ENCODE measurements at regions not wholly inside any gene's neighbourhood (a gene's known extent, or its start where the extent isn't known, plus 50 kb on each side); places are given as distances from the start of the nearest gene placed in this dataset.

DNA sequence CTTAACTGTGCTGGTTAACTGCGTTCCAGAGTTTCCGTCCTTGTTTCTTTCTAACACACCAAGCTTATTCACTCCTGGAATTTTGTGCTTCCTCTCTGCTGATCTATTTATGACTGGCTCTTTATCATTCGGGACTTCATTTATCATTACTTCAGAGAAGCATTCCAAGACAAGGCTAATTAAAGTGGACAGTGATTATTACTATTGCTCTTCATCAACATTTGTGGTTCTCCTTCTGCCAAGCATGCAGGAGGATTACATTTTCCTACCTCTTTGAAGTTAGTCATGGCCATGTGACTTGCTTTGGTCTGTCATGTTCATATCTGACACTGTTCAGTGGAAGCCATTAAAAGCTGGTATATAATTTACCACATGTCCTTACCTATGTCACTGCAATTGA, 172.4 kb upstream of the AGR3 start:
- DNase-seq: no peak

GRCh38 chr7:17054836-17055235, 173.1 kb upstream of the AGR3 start:
- no peak for DNase-seq

- DNase-seq: no peak
Observed at GRCh38 chr7:17055596-17055995, 173.8 kb upstream of the AGR3 start.

DNA sequence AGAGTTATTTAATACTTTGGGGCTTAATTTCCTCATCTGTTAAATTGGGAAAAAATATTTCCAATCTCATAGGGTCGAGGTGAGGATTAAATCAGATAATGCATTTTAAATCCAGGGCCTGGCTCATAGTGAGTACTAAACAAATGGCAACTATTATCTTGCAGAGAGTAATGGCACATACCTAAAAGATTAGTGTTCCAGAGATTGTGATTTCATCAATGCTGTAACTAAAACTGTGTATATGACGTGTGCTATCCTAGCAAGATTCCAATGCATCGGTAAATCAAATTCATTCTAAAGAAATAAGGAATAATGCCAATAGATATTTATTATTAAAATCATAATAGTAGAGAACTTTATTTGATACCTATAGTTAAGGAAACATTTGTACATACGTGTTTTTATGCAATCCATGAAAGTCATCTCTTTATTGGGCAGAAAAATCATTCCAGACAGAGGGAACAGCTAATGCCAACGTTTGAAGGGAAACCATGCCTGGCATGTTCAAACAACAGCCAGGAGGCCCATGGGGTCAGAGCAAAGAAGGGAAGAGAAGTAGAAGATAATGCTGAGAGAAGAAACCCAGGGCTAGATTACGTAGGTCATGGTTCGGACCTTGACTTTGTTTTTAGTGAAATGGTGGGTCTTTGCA, 174.8 kb upstream of the AGR3 start:
- no peak for DNase-seq

- no peak for DNase-seq
Observed at GRCh38 chr7:17057143-17057509, 175.3 kb upstream of the AGR3 start.

GRCh38 chr7:17058568-17058967, 176.8 kb upstream of the AGR3 start:
- DNase-seq: peak; percentile 26

GRCh38 chr7:17060051-17060450, 178.3 kb upstream of the AGR3 start:
- no peak for DNase-seq

GRCh38 chr7:17061443-17061842, 179.7 kb upstream of the AGR3 start:
- DNase-seq: no peak

- no peak for DNase-seq
Observed at GRCh38 chr7:17062151-17063044, 180.6 kb upstream of the AGR3 start.

- DNase-seq: no peak
Observed at GRCh38 chr7:17063045-17063383, 181.2 kb upstream of the AGR3 start.

- DNase-seq: no peak
Observed at GRCh38 chr7:17067691-17068090, 185.9 kb upstream of the AGR3 start.

GRCh38 chr7:17069146-17069545, 187.4 kb upstream of the AGR3 start:
- DNase-seq: no peak

DNA sequence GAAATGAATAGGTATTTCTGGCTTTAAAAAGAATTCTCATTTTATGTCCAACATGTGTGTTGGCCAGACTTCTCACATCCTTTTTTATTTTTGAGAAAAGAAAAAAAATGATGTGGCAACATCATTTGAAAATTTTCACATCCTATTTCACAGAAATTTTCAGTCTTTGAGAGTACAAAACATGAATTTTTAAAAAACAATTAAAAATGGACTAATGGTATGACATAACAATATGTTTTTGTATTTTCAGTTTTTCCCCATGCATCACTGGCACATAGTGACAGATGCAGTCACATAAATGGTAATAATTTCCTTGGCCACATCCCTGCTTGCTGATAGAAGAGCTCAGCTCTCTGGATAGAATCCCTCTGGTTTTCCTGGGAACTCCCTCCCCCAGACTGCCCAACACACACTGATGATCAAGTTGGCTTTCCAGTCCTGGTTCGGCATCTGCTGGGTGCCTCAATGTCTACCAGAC, 188.5 kb upstream of the AGR3 start:
- DNase-seq: no peak

- DNase-seq: no peak
Observed at GRCh38 chr7:17071866-17072265, 190.1 kb upstream of the AGR3 start.

- no peak for DNase-seq
Observed at GRCh38 chr7:17075601-17076255, 193.9 kb upstream of the AGR3 start.

DNA sequence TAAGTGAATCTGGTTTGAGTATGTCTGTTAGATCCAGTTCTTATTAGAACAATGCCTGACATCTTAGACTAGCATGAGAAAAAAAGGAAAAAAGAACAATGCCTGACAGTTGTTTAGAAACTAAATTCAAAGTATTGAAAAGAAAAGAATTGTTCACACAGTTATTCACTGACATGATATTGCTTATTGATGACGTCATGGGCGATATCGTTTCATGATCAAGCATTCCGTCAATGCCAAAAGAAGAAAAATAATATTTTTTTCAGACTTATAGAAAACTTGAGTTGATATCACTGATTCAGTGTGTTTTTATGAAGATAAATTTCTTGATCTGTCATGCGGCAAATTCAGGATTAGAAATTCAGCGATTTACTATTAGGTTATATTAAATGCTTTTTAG, 196.5 kb upstream of the AGR3 start:
- DNase-seq: no peak

DNA sequence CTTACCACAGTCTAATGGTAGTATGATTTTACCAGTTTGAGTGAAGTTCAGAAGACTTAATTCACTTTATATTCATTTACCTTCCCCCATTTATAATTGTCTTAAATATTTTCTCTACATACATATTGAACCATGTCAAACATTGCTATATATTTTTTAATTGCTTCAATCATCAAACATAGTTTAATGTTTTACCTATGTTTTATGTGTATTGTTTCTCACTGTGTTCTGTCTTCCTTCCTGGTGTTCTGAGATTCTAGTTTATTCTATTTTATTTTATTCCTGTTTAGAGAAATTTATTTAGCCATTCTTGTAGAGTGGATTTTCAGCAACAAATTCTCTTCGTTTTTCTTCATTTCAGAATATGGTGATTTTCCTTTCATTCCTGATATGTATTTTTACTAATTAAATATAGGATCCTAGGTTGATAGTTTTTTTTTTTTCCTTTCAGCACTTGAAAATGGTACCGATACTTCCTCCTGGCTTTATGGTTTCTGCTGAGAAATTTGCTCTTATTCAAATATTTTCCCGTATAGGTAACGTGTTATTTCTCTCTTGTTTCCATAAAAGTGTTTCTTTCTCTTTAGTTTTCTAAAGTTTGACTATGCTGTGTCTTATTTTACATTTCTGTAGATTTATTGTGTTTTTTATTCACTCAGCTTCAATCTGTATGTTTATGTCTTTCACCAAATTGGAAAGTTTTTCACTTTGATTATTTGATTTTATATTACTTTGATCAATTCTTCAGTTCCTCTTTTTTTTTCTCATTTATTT, 201.8 kb upstream of the AGR3 start:
- no peak for DNase-seq

DNA sequence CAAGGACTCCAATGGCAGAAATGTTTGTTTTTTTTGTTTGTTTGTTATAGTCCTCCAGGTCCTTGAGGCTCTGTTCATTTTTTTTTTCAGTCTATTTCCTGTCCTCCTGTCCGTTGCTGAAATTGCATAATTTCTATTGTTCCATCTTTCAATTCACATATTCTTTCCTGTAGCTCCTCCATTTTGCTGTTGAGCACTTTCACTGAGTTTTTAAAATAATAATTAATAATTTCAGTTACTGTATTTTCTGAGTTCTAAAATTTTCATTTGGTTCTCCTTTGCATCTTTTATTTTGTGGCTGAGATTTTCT, 202.3 kb upstream of the AGR3 start:
- no peak for DNase-seq

DNA sequence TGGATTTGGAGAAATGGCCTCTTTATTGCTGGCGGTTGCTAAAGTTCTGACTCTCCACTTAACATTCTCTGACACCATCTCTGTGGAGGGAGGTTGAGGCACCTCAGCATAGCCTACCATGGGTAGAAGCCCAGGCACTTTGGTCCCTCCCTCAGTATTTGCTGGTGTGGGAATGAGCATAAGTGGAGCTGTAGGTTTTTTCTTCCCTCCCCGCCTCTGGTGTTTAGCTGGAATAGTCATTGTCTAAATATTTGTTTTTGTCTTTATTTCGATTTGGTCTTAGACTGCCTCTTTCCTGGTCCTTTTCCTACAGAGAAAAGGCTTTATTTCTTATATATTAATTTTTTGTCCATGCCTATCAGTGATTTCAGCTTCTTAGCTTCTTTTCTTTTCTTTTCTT, 203.4 kb upstream of the AGR3 start:
- DNase-seq: no peak

GRCh38 chr7:17086403-17086802, 204.6 kb upstream of the AGR3 start:
- no peak for DNase-seq

DNA sequence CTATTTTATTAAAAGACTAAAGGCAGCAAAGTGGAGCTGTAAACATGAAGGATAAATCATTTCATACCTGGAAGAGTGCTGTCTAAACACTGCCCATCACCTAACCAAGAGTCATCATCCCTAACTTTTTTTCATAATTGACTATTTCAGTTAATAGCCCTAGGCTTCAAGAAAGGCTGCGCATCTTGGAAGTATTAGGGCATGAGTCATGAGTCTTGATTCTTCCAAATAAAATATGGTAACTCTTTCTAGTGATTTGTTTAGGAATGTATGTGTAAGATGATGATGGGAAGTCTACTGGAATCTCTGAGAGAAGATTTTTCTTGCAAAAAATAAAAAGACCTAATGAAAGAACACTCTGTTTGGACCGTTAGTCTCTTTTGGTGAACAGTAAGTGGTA, 207.7 kb upstream of the AHR start:
- DNase-seq: peak; percentile 75

- no peak for DNase-seq
Observed at GRCh38 chr7:17093461-17093860, 205.0 kb upstream of the AHR start.

DNA sequence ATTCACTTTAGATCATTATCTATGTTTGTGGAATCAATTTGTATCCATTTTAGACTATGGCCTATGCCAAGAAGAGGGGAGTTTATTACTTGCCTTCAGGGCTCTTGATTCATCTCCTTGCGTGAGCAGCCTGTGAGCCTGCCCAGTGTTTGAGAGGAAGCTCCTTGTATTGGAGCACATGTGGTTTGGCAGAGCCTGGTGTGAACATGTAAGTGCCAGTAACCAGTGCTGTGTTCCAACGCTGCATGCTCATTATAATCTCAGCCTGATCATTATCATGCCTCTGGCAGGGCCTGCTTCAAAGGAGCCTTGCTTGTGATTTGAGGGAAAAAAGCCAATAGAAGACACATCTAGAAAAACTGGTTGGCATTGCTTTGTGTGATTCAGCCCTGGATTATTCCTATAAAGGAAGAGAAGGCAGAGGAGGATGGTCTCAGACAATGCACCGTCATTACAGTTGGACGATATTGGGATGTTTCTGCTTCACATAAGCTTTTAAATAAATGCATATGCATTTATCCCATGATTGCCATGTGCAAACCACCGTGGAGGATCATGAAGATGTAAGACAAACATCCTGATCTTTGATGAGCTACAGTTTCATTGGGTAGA, 203.4 kb upstream of the AHR start:
- DNase-seq: peak; percentile 44
